ENCODE measurements at regions not wholly inside any gene's neighbourhood (a gene's known extent, or its start where the extent isn't known, plus 50 kb on each side); places are given as distances from the start of the nearest gene placed in this dataset.
"Not testable (repeated sequence)": the region's sequence is repeated elsewhere in the genome, so short reads cannot be mapped to it uniquely, and the experiment has no call there.

- no peak for DNase-seq
Observed at GRCh38 chr7:39758234-39758970, 135.0 kb downstream of the RALA start.

- DNase-seq, result no peak
Observed at GRCh38 chr7:39761449-39761848, 138.1 kb downstream of the RALA start.

DNA sequence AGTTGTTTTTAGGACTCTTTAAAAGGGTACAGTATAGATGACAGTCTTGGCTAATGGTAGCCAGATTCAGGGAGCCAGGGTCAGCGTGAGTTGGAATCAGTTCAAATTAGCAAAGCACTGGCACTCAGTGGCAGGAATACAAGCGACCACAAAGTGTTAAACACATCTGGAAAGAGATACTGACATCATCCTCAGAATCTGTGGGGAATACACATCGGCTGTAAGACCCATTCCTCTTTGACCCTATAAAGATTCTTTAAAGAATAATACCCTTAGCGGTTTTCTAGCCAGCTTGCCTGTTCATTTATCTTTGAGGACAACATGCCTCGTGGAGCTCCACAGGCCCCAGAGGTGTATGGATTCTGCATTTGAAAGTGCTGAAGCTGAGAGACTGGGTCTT is 139.1 kb downstream of the RALA start:
- not testable (repeated sequence) for DNase-seq

- DNase-seq, result not testable (repeated sequence)
Observed at GRCh38 chr7:39762881-39763280, 139.5 kb downstream of the RALA start.

GRCh38 chr7:39765833-39766232 is 142.5 kb downstream of the RALA start:
- not testable (repeated sequence) for DNase-seq

DNA sequence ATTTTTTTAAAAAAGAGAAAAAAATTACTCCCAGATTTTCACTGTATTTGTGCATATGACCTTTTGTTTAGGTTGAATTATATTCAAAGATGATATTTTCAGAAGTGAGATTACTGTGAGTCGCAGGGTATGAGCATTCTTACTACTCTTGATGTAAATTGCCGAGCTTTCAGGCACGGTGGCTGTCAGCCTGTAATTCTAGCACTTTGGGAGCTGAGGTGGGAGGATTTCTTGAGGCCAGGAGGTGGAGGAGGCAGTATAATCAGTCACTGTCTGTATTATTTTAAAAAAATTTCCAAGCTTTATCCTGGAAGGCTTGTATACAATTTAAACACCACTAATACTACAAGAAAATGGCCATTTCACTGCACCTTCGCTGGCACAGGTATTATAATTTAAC is 145.1 kb downstream of the RALA start:
- not testable (repeated sequence) for DNase-seq

- DNase-seq, result not testable (repeated sequence)
Observed at GRCh38 chr7:39774341-39774851, 151.0 kb downstream of the RALA start.

DNA sequence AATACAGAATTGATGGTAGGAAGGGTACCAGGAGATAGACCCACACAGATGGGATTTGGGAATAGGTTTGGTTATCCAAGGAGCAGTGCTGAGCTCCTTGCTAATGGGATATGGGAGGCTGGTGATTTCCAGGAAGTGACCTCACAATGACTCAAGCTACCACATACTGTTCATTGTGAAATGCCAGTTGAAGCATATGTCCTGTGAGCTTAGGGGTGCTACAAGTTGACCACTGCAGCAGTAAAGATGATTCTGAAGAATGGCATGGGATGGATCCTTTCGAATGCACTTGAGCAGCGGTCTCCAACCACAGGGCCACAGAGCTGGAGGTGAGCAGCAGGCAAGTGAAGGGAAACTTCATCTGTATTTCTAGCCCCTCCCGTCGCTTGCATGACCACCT is 158.2 kb downstream of the RALA start:
- DNase-seq, result not testable (repeated sequence)

- DNase-seq, result not testable (repeated sequence)
Observed at GRCh38 chr7:39786440-39786839, 163.1 kb downstream of the RALA start.

GRCh38 chr7:39791035-39791434 is 159.0 kb upstream of the CDK13 start:
- not testable (repeated sequence) for DNase-seq

- DNase-seq, result not testable (repeated sequence)
Observed at GRCh38 chr7:39791911-39792310, 158.1 kb upstream of the CDK13 start.

DNA sequence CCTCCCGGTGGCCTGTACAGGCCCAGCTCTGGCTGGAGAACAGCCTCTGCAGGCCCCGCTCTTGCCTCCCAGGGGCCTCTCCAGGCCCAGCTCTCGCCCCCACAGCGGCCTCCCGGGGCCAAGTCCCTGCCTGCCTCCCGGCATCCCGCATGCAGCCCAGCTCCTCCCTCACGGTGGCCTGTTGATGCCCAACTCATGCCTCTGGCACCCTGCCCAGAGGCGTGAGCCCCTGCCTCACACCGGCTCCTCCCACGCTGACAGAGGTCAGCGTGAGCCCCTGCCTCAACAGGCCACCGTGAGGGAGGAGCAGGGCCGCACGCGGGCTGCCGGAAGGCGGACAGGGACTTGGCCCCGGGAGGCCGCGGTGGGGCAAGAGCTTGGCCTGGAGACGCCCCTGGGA is 157.0 kb upstream of the CDK13 start:
- DNase-seq, result not testable (repeated sequence)

DNA sequence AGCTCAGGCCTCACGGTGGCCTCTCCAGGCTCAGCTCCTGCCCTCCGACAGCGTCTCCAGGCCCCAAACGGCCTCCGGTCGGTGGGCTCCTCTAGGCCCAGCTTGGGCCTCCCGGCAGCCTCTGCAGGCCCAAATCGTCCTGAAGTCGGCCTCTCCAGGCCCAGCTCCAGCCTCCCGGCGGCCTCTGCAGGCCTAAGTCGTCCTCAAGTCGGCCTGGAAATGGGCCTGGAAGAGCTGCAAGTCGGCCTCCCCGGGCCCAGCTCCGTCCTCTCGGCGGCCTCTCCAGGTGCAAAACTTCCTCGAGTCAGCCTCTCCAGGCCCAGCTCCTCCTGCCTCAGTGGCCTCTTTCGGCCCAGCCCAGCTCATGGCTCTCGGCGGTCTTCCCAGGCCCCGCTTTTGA is 156.2 kb upstream of the CDK13 start:
- not testable (repeated sequence) for DNase-seq

DNA sequence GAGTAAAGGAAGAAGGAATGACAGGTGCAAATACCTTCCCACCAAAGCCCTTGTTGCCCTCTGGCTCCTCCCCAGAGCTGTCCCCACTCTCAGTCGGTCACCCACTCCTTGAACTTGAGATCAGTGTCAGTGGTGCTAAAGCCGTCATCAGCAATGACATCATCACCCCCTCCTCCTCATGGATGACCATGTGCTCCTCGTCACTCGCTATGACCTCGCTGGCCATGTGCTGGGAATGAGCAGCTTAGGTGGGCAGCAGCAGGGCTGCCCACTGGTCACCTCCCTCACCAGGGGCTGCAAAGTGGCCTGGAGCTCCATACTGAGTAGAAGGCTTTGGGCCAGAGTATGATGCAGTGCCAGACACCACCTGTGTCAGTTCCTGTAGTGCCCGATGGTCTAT is 153.1 kb upstream of the CDK13 start:
- not testable (repeated sequence) for DNase-seq

- not testable (repeated sequence) for DNase-seq
Observed at GRCh38 chr7:39798077-39798476, 152.0 kb upstream of the CDK13 start.

DNA sequence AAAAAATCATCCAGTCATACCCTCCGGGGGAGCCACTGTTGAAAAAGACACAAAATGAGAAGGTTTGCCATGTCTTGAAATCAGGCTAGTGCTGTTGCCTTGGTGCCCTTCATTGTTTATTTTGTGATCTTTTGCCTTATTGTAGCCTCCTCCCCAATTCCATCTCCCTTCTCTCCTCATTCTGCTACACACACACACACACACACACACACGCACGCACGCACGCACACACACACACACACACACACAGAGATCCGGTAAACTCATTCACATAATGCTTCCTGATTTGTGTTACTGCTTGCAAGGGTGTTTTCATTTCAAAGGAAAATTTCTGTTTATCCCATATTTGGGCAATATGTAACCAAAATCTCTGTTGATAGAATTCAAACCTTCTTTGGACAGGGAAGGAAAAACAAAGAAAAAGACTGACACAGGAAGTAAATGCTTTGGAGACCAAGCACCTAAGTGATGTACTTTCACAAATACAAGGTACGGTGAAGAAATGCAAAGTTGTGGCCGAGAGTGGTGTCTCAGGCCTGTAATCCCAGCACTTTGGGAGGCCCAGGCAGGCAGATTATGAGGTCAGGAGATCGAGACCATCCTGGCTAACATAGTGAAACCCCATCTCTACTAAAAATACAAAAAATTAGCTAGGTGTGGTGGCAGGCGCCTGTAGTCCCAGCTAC is 141.1 kb upstream of the CDK13 start:
- DNase-seq, result no peak

DNA sequence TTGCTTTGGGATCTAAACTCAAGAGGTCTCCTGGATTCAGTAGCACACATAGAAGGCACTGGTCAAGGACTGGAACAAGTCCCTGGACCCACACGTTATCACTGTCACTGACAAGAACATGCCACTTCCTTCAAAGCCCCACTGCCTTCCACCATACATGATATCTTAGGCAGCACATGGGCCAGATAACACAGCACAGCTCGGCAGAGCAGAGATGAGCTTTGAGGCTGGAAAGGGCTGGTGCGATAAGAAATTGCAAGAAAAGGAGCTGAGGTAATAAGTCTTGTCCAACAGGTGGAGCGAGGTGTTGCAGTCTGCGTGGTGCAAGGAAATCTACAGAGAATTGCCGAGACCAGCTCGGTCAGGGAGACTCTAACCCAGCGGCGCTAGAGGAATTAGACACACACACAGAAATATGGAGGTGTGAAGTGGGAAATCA is 139.8 kb upstream of the CDK13 start:
- peak; percentile 91 for DNase-seq

DNA sequence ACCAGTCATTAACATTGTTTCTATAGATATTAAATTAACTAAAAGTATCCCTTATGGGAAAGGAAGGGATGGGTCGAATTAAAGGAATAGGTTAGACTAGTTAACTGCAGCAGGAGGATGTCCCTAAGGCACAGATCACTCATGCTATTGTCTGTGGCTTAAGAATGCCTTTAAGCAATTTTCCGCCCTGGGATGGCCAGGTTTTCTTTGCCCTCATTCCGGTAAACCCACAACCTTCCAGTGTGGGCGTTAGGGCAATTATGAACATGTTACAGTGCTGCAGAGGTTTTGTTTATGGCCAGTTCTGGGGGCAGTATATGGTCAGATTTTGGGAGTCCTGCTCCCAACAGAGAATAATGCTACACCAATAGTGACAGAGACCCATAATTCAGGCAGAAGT is 139.3 kb upstream of the CDK13 start:
- no peak for DNase-seq

DNA sequence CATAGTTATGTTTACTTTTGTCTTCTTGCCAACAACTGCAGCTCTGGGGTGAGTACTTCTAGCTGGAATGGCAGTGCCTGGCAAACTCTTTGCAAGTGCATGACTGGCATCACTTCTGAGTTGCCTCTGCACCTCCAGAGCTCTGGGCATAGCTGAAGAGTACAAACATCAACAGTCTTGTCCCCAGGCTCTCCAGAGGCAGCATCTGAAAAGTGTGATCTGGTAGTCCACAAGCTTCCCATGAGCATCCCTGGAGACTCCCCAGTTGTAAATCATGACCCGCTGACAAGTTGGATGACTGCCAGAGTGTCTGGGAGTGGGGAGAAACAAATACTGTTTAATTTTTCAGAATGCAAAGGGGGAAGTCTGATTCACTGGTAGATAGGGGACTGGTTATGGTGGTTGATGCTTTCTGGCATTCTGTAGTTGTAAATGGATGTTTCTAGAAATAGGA is 138.9 kb upstream of the CDK13 start:
- DNase-seq, result peak; percentile 21

GRCh38 chr7:39816462-39817060 is 133.5 kb upstream of the CDK13 start:
- DNase-seq, result no peak

- no peak for DNase-seq
Observed at GRCh38 chr7:39819514-39819913, 130.5 kb upstream of the CDK13 start.

- DNase-seq, result peak; percentile 64
Observed at GRCh38 chr7:39824456-39825200, 125.4 kb upstream of the CDK13 start.
